22Rv1 (cell line): ENCODE measurements at regions not wholly inside any gene's neighbourhood (a gene's known extent, or its start where the extent isn't known, plus 50 kb on each side); places are given as distances from the start of the nearest gene placed in this dataset.

Experiments
- ZFX ChIP-seq: fragments of 450-650 bp; IDR thresholded peaks from 2 replicates; pipeline ENCODE4 v1.6.1; 2017; ENCODE audit warnings: antibody characterized with exemption, borderline replicate concordance
- TF ChIP-seq, protein P1 (sequence below): fragments of 450-650 bp; IDR thresholded peaks from 2 replicates; pipeline ENCODE4 v1.5.1; 2017; ENCODE audit warnings: mild to moderate bottlenecking

DNA sequence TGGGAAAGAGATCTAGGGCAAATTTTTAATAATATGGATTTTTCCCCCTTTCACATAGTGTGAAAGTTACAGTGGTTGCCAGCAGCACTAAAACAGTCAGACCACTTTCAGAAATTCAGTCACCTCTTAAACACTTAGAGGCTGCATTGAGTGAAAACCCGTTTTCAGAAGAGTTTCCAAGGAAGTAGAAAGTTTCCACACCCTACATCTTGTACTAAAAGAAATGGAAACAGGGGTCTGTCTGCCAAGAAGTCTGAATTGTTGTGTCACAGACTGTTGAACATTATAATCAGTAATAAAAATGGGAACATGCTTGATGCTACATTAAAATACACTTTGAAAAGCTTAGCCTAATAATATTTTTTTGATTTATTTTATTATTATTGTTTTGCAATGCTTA is 278.9 kb upstream of the KCNJ16 start:
- TF ChIP-seq, protein P1, sequence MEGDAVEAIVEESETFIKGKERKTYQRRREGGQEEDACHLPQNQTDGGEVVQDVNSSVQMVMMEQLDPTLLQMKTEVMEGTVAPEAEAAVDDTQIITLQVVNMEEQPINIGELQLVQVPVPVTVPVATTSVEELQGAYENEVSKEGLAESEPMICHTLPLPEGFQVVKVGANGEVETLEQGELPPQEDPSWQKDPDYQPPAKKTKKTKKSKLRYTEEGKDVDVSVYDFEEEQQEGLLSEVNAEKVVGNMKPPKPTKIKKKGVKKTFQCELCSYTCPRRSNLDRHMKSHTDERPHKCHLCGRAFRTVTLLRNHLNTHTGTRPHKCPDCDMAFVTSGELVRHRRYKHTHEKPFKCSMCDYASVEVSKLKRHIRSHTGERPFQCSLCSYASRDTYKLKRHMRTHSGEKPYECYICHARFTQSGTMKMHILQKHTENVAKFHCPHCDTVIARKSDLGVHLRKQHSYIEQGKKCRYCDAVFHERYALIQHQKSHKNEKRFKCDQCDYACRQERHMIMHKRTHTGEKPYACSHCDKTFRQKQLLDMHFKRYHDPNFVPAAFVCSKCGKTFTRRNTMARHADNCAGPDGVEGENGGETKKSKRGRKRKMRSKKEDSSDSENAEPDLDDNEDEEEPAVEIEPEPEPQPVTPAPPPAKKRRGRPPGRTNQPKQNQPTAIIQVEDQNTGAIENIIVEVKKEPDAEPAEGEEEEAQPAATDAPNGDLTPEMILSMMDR = no peak
- no peak for TF ChIP-seq ZFX
